H1 (cell line): ENCODE measurements at regions not wholly inside any gene's neighbourhood (a gene's known extent, or its start where the extent isn't known, plus 50 kb on each side); places are given as distances from the start of the nearest gene placed in this dataset.

Experiments
- CTCF ChIA-PET: fragments of 300-600 bp; sonication (Branson Sonifier 250); formaldehyde crosslinking; loops from one replicate; lab custom pipeline; 2021; ENCODE audit not compliant: partially characterized antibody; lab: Charles Lee
- POLR2A ChIA-PET: fragments of 300-600 bp; sonication (Branson Sonifier 250); formaldehyde crosslinking; loops from one replicate; lab custom pipeline; 2021; ENCODE audit warnings: inconsistent platforms; ENCODE audit not compliant: partially characterized antibody; lab: Charles Lee
- DNase-seq, 2 experiments: peaks; one replicate each; pipeline versions ENCODE4 v3.0.0 to v3.0.0-alpha.2; 2010 to 2022; ENCODE audit warnings: low spot score in 2 of 2, low read depth in 1 of 2, mixed read lengths in 1 of 2
- FAIRE-seq: peaks from 2 replicates; lab custom pipeline; 2011; peaks lifted over from hg19 to GRCh38; lab: Jason Lieb, UNC
- H2AFZ ChIP-seq: 2 replicates; pipeline ENCODE4 v1.8.1; 2012; ENCODE audit warnings: low read length, inconsistent platforms
- H2AK5ac ChIP-seq: 2 replicates; pipeline ENCODE4 v1.6.1; 2013; ENCODE audit warnings: low read depth, low read length
- H2BK120ac ChIP-seq: replicated peaks from 2 replicates; pipeline ENCODE3; 2013; ENCODE audit warnings: low read depth, low read length, inconsistent platforms
- H2BK12ac ChIP-seq: 2 replicates; pipeline ENCODE4 v1.6.1; 2013; ENCODE audit warnings: low read depth, low read length
- H2BK15ac ChIP-seq: 2 replicates; pipeline ENCODE4 v1.6.1; 2013; ENCODE audit warnings: low read length
- H2BK20ac ChIP-seq: 2 replicates; pipeline ENCODE4 v1.6.1; 2013; ENCODE audit warnings: low read length
- H2BK5ac ChIP-seq: 2 replicates; pipeline ENCODE4 v1.6.1; 2013; ENCODE audit warnings: low read depth, low read length
- H3K14ac ChIP-seq: 2 replicates; pipeline ENCODE4 v1.6.1; 2013; ENCODE audit warnings: inconsistent platforms; ENCODE audit not compliant: insufficient read length
- H3K18ac ChIP-seq: 2 replicates; pipeline ENCODE4 v1.6.1; 2013; ENCODE audit warnings: low read length; ENCODE audit errors: extremely low read depth
- H3K23ac ChIP-seq: 2 replicates; pipeline ENCODE4 v1.6.1; 2013; ENCODE audit warnings: inconsistent platforms; ENCODE audit not compliant: insufficient read length
- H3K23me2 ChIP-seq: 2 replicates; pipeline ENCODE4 v1.6.1; 2013; ENCODE audit warnings: low read depth, low read length
- H3K27ac ChIP-seq: 2 replicates; pipeline ENCODE4 v1.6.1; 2011; ENCODE audit warnings: low read depth, low read length, inconsistent platforms
- H3K27me3 ChIP-seq, 4 experiments: replicated peaks in 1 of 4; 1 replicate in 1 of 4; 2 replicates in 3 of 4; pipeline versions ENCODE4 v1.6.1 to v1.8.1; 2011 to 2013; ENCODE audit warnings: low read length in 3 of 4, mild to moderate bottlenecking in 3 of 4, inconsistent platforms in 2 of 4, mixed read lengths in 2 of 4, moderate library complexity in 1 of 4; ENCODE audit not compliant: control insufficient read depth in 3 of 4, insufficient read depth in 3 of 4; ENCODE audit errors: extremely low read depth in 1 of 4
- H3K36me3 ChIP-seq, 4 experiments: 2 replicates each; pipeline versions ENCODE4 v1.6.1 to v1.8.1; 2011 to 2013; ENCODE audit warnings: mild to moderate bottlenecking in 4 of 4, low read length in 3 of 4, moderate library complexity in 2 of 4, control low read depth in 1 of 4, inconsistent platforms in 1 of 4; ENCODE audit not compliant: insufficient read depth in 4 of 4, control insufficient read depth in 2 of 4
- H3K4ac ChIP-seq: replicated peaks from 2 replicates; pipeline ENCODE3; 2013; ENCODE audit warnings: low read length, low read depth, mixed read lengths, inconsistent platforms; ENCODE audit not compliant: insufficient read length
- H3K4me1 ChIP-seq, 4 experiments: replicated peaks in 1 of 4; 1 replicate in 1 of 4; 2 replicates in 3 of 4; pipeline versions ENCODE4 v1.6.1 to v1.8.1; 2011 to 2013; ENCODE audit warnings: low read length in 3 of 4, inconsistent platforms in 2 of 4, mixed read lengths in 1 of 4; ENCODE audit not compliant: insufficient read depth in 4 of 4, control insufficient read depth in 3 of 4
- H3K4me2 ChIP-seq, 2 experiments: 2 replicates each; pipeline versions ENCODE4 v1.6.1 to v1.8.1; 2011 to 2013; ENCODE audit warnings: low read depth in 2 of 2, low read length in 2 of 2, control low read depth in 1 of 2, inconsistent platforms in 1 of 2, mild to moderate bottlenecking in 1 of 2; ENCODE audit not compliant: insufficient read depth in 1 of 2
- H3K4me3 ChIP-seq, 4 experiments: fragments of 200-600, 300-600 bp in 1 of 4; sonication (generic), shearing (Covaris generic), sonication (Bioruptor Twin) in 1 of 4; 2 replicates each; pipeline versions ENCODE4 v1.5.1 to v1.8.1; 2011 to 2016; ENCODE audit warnings: low read length in 4 of 4, low read depth in 3 of 4, control low read depth in 2 of 4, inconsistent platforms in 2 of 4, mild to moderate bottlenecking in 2 of 4, mixed read lengths in 1 of 4, moderate library complexity in 1 of 4; ENCODE audit not compliant: insufficient read depth in 2 of 4; ENCODE audit errors: extremely low read depth in 1 of 4
- H3K56ac ChIP-seq: replicated peaks from 2 replicates; pipeline ENCODE3; 2013; ENCODE audit warnings: low read depth, mild to moderate bottlenecking, mixed read lengths, low read length, inconsistent platforms; ENCODE audit not compliant: insufficient read length
- H3K79me1 ChIP-seq: 2 replicates; pipeline ENCODE4 v1.6.1; 2013; ENCODE audit warnings: low read depth, low read length, control low read depth
- H3K79me2 ChIP-seq, 2 experiments: 2 replicates each; pipeline versions ENCODE4 v1.6.1 to v1.8.1; 2012 to 2013; ENCODE audit warnings: low read length in 2 of 2, mild to moderate bottlenecking in 2 of 2, inconsistent platforms in 1 of 2; ENCODE audit not compliant: insufficient read depth in 2 of 2, control insufficient read depth in 1 of 2
- H3K9ac ChIP-seq, 4 experiments: replicated peaks in 1 of 4; 1 replicate in 1 of 4; 2 replicates in 3 of 4; pipeline versions ENCODE4 v1.6.1 to v1.8.1; 2011 to 2013; ENCODE audit warnings: low read depth in 3 of 4, low read length in 3 of 4, control low read depth in 2 of 4, mild to moderate bottlenecking in 2 of 4, moderate library complexity in 2 of 4, inconsistent platforms in 1 of 4; ENCODE audit errors: extremely low read depth in 1 of 4
- H3K9me3 ChIP-seq, 2 experiments: 2 replicates each; pipeline versions ENCODE4 v1.6.1 to v1.8.1; 2012 to 2013; ENCODE audit warnings: mild to moderate bottlenecking in 2 of 2, moderate library complexity in 2 of 2, control low read depth in 1 of 2, inconsistent platforms in 1 of 2, low read depth in 1 of 2, low read length in 1 of 2, mixed read lengths in 1 of 2; ENCODE audit not compliant: insufficient read depth in 2 of 2
- H4K20me1 ChIP-seq, 2 experiments: replicated peaks in 1 of 2; 2 replicates each; pipeline versions ENCODE3 to v1.8.1; 2011 to 2013; ENCODE audit warnings: inconsistent platforms in 2 of 2, low read length in 2 of 2, mild to moderate bottlenecking in 1 of 2; ENCODE audit not compliant: insufficient read depth in 2 of 2, control insufficient read depth in 1 of 2
- H4K5ac ChIP-seq: 2 replicates; pipeline ENCODE4 v1.6.1; 2013; ENCODE audit warnings: low read length, low read depth, mixed read lengths, inconsistent platforms; ENCODE audit not compliant: insufficient read length
- H4K8ac ChIP-seq: 2 replicates; pipeline ENCODE4 v1.8.0; 2013; ENCODE audit warnings: mild to moderate bottlenecking, moderate library complexity, low read length, inconsistent platforms; ENCODE audit not compliant: insufficient read depth; ENCODE audit errors: extremely low read depth
- H4K91ac ChIP-seq: replicated peaks from 2 replicates; pipeline ENCODE3; 2013; ENCODE audit warnings: low read length, mixed read lengths, inconsistent platforms; ENCODE audit not compliant: insufficient read length
- EZH2 ChIP-seq: fragments of 200-600 bp; sonication (generic); IDR thresholded peaks from 2 replicates; pipeline ENCODE4 v1.7.1; 2012; ENCODE audit warnings: low read depth, mild to moderate bottlenecking, moderate library complexity, low read length, inconsistent platforms; ENCODE audit not compliant: severe bottlenecking
- FOSL1 ChIP-seq: IDR thresholded peaks from 2 replicates; pipeline ENCODE4 v1.6.1; 2011; ENCODE audit warnings: mild to moderate bottlenecking, low read depth, low read length, moderate library complexity; ENCODE audit not compliant: insufficient read depth
- POLR2A ChIP-seq, 2 experiments: IDR thresholded peaks; 1 replicate in 1 of 2; 2 replicates in 1 of 2; pipeline ENCODE4 v1.6.1; 2011; ENCODE audit warnings: low read depth in 2 of 2, low read length in 2 of 2, mild to moderate bottlenecking in 2 of 2; ENCODE audit errors: control extremely low read depth in 1 of 2
- RAD21 ChIP-seq, 2 experiments: IDR thresholded peaks in 1 of 2; conservative IDR thresholded peaks in 1 of 2; 2 replicates each; pipeline ENCODE4 v1.6.1; 2011; ENCODE audit warnings: low read depth in 2 of 2, low read length in 2 of 2, improper control_type of control experiment in 1 of 2, inconsistent platforms in 1 of 2, mild to moderate bottlenecking in 1 of 2, moderate library complexity in 1 of 2
- SUZ12 ChIP-seq: fragments of 200-600 bp; sonication (generic); IDR thresholded peaks from 2 replicates; pipeline ENCODE4 v1.6.1; 2012; ENCODE audit warnings: mild to moderate bottlenecking, inconsistent platforms, low read length, moderate library complexity, mixed read lengths
- YY1 ChIP-seq: IDR thresholded peaks from 2 replicates; pipeline ENCODE4 v1.6.1; 2011; ENCODE audit warnings: low read depth, mild to moderate bottlenecking, low read length
- WGBS, 2 experiments: shearing (Covaris generic) in 1 of 2; methylation state at CpG; one replicate each; pipeline versions ENCODE4 v1.1.6 to v1.1.7; 2013 to 2015; ENCODE audit warnings: low lambda C conversion rate in 2 of 2, mixed read lengths in 2 of 2, inconsistent platforms in 1 of 2, low coverage in 1 of 2, missing lambda C conversion rate in 1 of 2; ENCODE audit not compliant: insufficient replicate concordance in 2 of 2, insufficient coverage in 1 of 2, insufficient read length in 1 of 2; ENCODE audit errors: extremely low coverage in 1 of 2, missing lambda C conversion rate in 1 of 2; 5-methylcytosine and 5-hydroxymethylcytosine counted together

GRCh38 chr7:25722856-25723255, 429.1 kb upstream of the NFE2L3 start:
- H3K4me2 ChIP-seq = no peak overlapping the region
- no peak overlapping the region for H2BK15ac ChIP-seq
- no peak for FAIRE-seq
- no peak overlapping the region for H4K8ac ChIP-seq
- H4K5ac ChIP-seq = no peak overlapping the region
- ChIA-PET POLR2A (no interaction called here), CTCF (interaction anchor here (0.8 to 1.5 kb wide), 7 partner anchors 8 to 145 kb away, joined by 3 to 9 read pairs (median 4); no protein-coding TSS in a partner anchor)
- TF ChIP-seq POLR2A (IDR thresholded peaks at IDR 0.05; ENCODE audit: control extremely low read depth in 1 of 2, low read depth in 2 of 2, low read length in 2 of 2) = no peak
- no peak for TF ChIP-seq RAD21 (IDR thresholded peaks at IDR 0.05 in 1 of 2, conservative IDR thresholded peaks at IDR 0.05 in 1 of 2; ENCODE audit: low read depth in 2 of 2, low read length in 2 of 2)
- no peak for TF ChIP-seq FOSL1
- no peak for TF ChIP-seq YY1
- no peak for TF ChIP-seq SUZ12
- no peak for TF ChIP-seq EZH2
- no peak overlapping the region for H2BK120ac ChIP-seq
- H3K4ac ChIP-seq = no peak overlapping the region
- no peak overlapping the region for H2AFZ ChIP-seq
- no peak overlapping the region for H2AK5ac ChIP-seq
- H3K14ac ChIP-seq = no peak overlapping the region
- H3K27me3 ChIP-seq = no peaks in the 10 kb centered on the region
- no peak overlapping the region for H3K4me3 ChIP-seq
- no peaks in the 10 kb centered on the region; the same call in 1 of the 2 replicates for H3K23me2 ChIP-seq
- H3K9ac ChIP-seq = no peak overlapping the region
- no peaks in the 10 kb centered on the region for H3K79me2 ChIP-seq
- no peaks in the 10 kb centered on the region for H4K20me1 ChIP-seq
- no peaks in the 10 kb centered on the region for H3K9me3 ChIP-seq
- no peak overlapping the region for H2BK20ac ChIP-seq
- H3K36me3 ChIP-seq = no peaks in the 10 kb centered on the region
- H3K56ac ChIP-seq = no peak overlapping the region
- H3K27ac ChIP-seq = no peak overlapping the region
- H3K18ac ChIP-seq = no peak overlapping the region
- H3K23ac ChIP-seq = no peak overlapping the region
- no peak overlapping the region for H2BK5ac ChIP-seq
- H4K91ac ChIP-seq = no peak overlapping the region
- peaks cover 0 to 14% (median 4%) of the 10 kb centered on the region in 4 experiments; a peak in 6 of 7 replicates for H3K4me1 ChIP-seq
- H3K79me1 ChIP-seq = no peaks in the 10 kb centered on the region
- DNase-seq = no peak
- H2BK12ac ChIP-seq = no peak overlapping the region
- 67% methylated on average over 1 of the region's 1 CpG; no CpG with 5 or more reads in 1 of the 2 experiments for WGBS, 2 experiments
